HCT116 (cell line): ENCODE measurements at regions not wholly inside any gene's neighbourhood (a gene's known extent, or its start where the extent isn't known, plus 50 kb on each side); places are given as distances from the start of the nearest gene placed in this dataset.

Experiments used
- CTCF ChIP-seq, 3 experiments: fragments of 200-600 bp in 1 of 3; sonication (generic) in 1 of 3; IDR thresholded peaks in 2 of 3; conservative IDR thresholded peaks in 1 of 3; 2 replicates each; pipeline ENCODE4 v1.5.1; 2012 to 2017; ENCODE audit warnings: low read depth in 2 of 3, low read length in 2 of 3, antibody characterized with exemption in 1 of 3, borderline replicate concordance in 1 of 3, control low read depth in 1 of 3, mild to moderate bottlenecking in 1 of 3, mixed read lengths in 1 of 3, mixed run types in 1 of 3, moderate library complexity in 1 of 3; ENCODE audit not compliant: insufficient read depth in 1 of 3
- EZH2 ChIP-seq: fragments of 200-600 bp; sonication (generic); IDR thresholded peaks from 2 replicates; pipeline ENCODE4 v1.6.1; 2017; ENCODE audit warnings: antibody characterized with exemption, mixed run types
- EZH2phosphoT487 ChIP-seq: fragments of 200-600 bp; IDR thresholded peaks from 2 replicates; pipeline ENCODE4 v1.6.1; 2018; ENCODE audit warnings: antibody characterized with exemption, borderline replicate concordance
- JUND ChIP-seq: IDR thresholded peaks from 2 replicates; pipeline ENCODE4 v1.6.1; 2012
- MAX ChIP-seq: IDR thresholded peaks from 2 replicates; pipeline ENCODE4 v1.6.1; 2012
- POLR2A ChIP-seq: IDR thresholded peaks from 2 replicates; pipeline ENCODE4 v1.7.0; 2011; ENCODE audit warnings: borderline replicate concordance; ENCODE audit not compliant: insufficient read depth, insufficient read length; ENCODE audit errors: extremely low read depth
- RAD21 ChIP-seq: IDR thresholded peaks from 2 replicates; pipeline ENCODE4 v1.6.1; 2012; ENCODE audit warnings: low read depth, mild to moderate bottlenecking

GRCh38 chr10:45058580-45058979 lies 57.9 kb downstream of the ZNF22 start:
- TF ChIP-seq POLR2A (no peak), MAX (no peak), JUND (no peak), EZH2phosphoT487 (no peak), RAD21 (no peak), CTCF (IDR thresholded peaks at IDR 0.05 in 2 of 3, conservative IDR thresholded peaks at IDR 0.05 in 1 of 3; ENCODE audit: borderline replicate concordance in 1 of 3, insufficient read depth in 1 of 3, low read depth in 2 of 3, low read length in 2 of 3) (no peak), EZH2 (no peak)
